ENCODE measurements at regions not wholly inside any gene's neighbourhood (a gene's known extent, or its start where the extent isn't known, plus 50 kb on each side); places are given as distances from the start of the nearest gene placed in this dataset.

DNA sequence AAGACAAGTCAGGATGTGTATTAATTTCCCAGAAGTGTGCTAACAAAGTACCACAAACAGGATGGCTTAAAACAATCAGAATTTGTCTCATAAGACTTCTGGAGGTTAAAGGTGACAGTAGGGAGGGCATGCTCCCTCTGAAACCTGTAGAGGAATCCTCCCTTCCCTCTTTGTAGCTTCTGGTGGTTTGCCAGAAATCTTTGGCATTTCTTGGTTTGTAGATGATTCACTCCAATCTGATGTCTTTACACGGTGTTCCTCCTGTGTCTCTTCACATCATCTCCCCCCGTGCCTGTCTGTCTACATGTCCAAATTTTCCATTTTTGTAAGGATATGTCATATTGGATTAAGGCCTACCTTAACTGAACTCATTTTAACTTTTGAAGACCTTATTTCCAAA lies 471.5 kb downstream of the ZNF608 start:
- H3K9me3 ChIP-seq (ENCODE audit: control extremely low read depth in 1 of 3, control insufficient read depth in 2 of 3, insufficient read depth in 1 of 3, low read length in 2 of 3): no peaks in the 10 kb centered on the region
- Mint-ChIP-seq H3K9me3 (ENCODE audit: insufficient read depth) (no peaks in the 10 kb centered on the region), H3K27ac (no peak overlapping the region), H3K27me3 (no peaks in the 10 kb centered on the region), H3K4me3 (no peak overlapping the region), H3K4me1 (no peaks in the 10 kb centered on the region)
- CTCF ChIA-PET: no interaction called here
- no CpG with 5 or more reads among the region's 2 CpGs for WGBS (ENCODE audit: insufficient coverage)
- H3K4me2 ChIP-seq (replicated peaks; ENCODE audit: low read depth, low read length, poor library complexity, severe bottlenecking): no peak overlapping the region
- H3K4me3 ChIP-seq (ENCODE audit: control extremely low read depth in 1 of 5, extremely low read depth in 1 of 5, insufficient read depth in 1 of 5, low read depth in 2 of 5, low read length in 4 of 5): no peak overlapping the region
- no peaks in the 10 kb centered on the region for H4K20me1 ChIP-seq (ENCODE audit: control insufficient read depth, insufficient read depth, low read length, poor library complexity, severe bottlenecking)
- no peaks in the 10 kb centered on the region for H3K4me1 ChIP-seq (ENCODE audit: control insufficient read depth in 2 of 2, insufficient read depth in 2 of 2, low read length in 2 of 2)
- no peak overlapping the region for H3K27ac ChIP-seq (ENCODE audit: low read length in 2 of 2)
- ATAC-seq (ENCODE audit: low read depth) (no peak), DNase-seq (no peak)
- H3K79me2 ChIP-seq (ENCODE audit: control insufficient read depth, insufficient read depth, low read length): no peaks in the 10 kb centered on the region
- POLR2A ChIA-PET: no interaction called here
- no peaks in the 10 kb centered on the region for H3K36me3 ChIP-seq (replicated peaks in 1 of 2; ENCODE audit: control extremely low read depth in 1 of 2, control insufficient read depth in 1 of 2, extremely low read depth in 1 of 2, insufficient read depth in 2 of 2, low read length in 1 of 2)
- H3K27me3 ChIP-seq (replicated peaks in 1 of 4; ENCODE audit: control extremely low read depth in 1 of 4, control insufficient read depth in 3 of 4, insufficient read depth in 4 of 4, low read length in 3 of 4): no peaks in the 10 kb centered on the region
- intact Hi-C loops (cut with micrococcal nuclease): no loop called here
- H3K9ac ChIP-seq (ENCODE audit: low read length): no peak overlapping the region
- no peak overlapping the region for H2AFZ ChIP-seq (ENCODE audit: insufficient read depth, low read depth, low read length, poor library complexity, severe bottlenecking)
- TF ChIP-seq, protein P1, sequence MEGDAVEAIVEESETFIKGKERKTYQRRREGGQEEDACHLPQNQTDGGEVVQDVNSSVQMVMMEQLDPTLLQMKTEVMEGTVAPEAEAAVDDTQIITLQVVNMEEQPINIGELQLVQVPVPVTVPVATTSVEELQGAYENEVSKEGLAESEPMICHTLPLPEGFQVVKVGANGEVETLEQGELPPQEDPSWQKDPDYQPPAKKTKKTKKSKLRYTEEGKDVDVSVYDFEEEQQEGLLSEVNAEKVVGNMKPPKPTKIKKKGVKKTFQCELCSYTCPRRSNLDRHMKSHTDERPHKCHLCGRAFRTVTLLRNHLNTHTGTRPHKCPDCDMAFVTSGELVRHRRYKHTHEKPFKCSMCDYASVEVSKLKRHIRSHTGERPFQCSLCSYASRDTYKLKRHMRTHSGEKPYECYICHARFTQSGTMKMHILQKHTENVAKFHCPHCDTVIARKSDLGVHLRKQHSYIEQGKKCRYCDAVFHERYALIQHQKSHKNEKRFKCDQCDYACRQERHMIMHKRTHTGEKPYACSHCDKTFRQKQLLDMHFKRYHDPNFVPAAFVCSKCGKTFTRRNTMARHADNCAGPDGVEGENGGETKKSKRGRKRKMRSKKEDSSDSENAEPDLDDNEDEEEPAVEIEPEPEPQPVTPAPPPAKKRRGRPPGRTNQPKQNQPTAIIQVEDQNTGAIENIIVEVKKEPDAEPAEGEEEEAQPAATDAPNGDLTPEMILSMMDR (IDR thresholded peaks at IDR 0.05): no peak
- no peak for TF ChIP-seq EZH2 (IDR thresholded peaks at IDR 0.05; ENCODE audit: borderline replicate concordance, insufficient read depth, low read depth, low read length, poor library complexity, severe bottlenecking)

DNA sequence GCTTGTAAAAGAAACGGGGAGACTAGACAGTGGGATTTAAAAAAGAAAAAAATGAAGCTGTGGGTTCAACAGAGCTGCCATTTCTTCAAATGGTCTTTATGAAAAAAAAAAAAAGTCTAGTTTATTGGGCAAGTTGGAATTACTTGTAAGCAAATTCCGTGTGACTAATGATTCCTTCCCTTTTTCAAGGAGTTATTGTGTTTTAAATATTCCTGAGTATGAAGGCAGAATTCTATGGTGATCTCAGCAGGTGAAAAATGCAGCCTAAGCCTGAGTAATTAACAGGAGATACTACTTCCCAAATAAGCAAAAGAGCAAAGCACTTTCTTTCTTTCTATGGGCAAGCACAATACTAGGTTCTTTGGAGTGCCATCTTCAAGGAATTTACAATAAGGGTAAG lies 481.9 kb downstream of the ZNF608 start:
- H3K4me3 ChIP-seq (ENCODE audit: control extremely low read depth in 1 of 5, extremely low read depth in 1 of 5, insufficient read depth in 1 of 5, low read depth in 2 of 5, low read length in 4 of 5): no peak overlapping the region
- 43% methylated on average over 1 of the region's 2 CpGs for WGBS (ENCODE audit: insufficient coverage)
- H3K27ac Mint-ChIP-seq: no peak overlapping the region
- TF ChIP-seq, protein P1 (IDR thresholded peaks at IDR 0.05): no peak
- H3K4me2 ChIP-seq (replicated peaks; ENCODE audit: low read depth, low read length, poor library complexity, severe bottlenecking): no peak overlapping the region
- ChIA-PET POLR2A (no interaction called here), CTCF (no interaction called here)
- H3K79me2 ChIP-seq (ENCODE audit: control insufficient read depth, insufficient read depth, low read length): no peaks in the 10 kb centered on the region
- H2AFZ ChIP-seq (ENCODE audit: insufficient read depth, low read depth, low read length, poor library complexity, severe bottlenecking): no peak overlapping the region
- H3K9me3 ChIP-seq (ENCODE audit: control extremely low read depth in 1 of 3, control insufficient read depth in 2 of 3, insufficient read depth in 1 of 3, low read length in 2 of 3): no peaks in the 10 kb centered on the region
- no peaks in the 10 kb centered on the region for H3K9me3 Mint-ChIP-seq (ENCODE audit: insufficient read depth)
- H3K27ac ChIP-seq (ENCODE audit: low read length in 2 of 2): no peak overlapping the region
- no peaks in the 10 kb centered on the region for H3K4me1 Mint-ChIP-seq
- H3K27me3 Mint-ChIP-seq: no peaks in the 10 kb centered on the region
- H3K36me3 ChIP-seq (replicated peaks in 1 of 2; ENCODE audit: control extremely low read depth in 1 of 2, control insufficient read depth in 1 of 2, extremely low read depth in 1 of 2, insufficient read depth in 2 of 2, low read length in 1 of 2): no peaks in the 10 kb centered on the region
- H3K4me3 Mint-ChIP-seq: no peak overlapping the region
- no peak for ATAC-seq (ENCODE audit: low read depth)
- H3K9ac ChIP-seq (ENCODE audit: low read length): no peak overlapping the region
- DNase-seq: no peak
- H3K4me1 ChIP-seq (ENCODE audit: control insufficient read depth in 2 of 2, insufficient read depth in 2 of 2, low read length in 2 of 2): no peaks in the 10 kb centered on the region
- H4K20me1 ChIP-seq (ENCODE audit: control insufficient read depth, insufficient read depth, low read length, poor library complexity, severe bottlenecking): no peaks in the 10 kb centered on the region
- intact Hi-C loops (cut with micrococcal nuclease): no loop called here
- no peaks in the 10 kb centered on the region for H3K27me3 ChIP-seq (replicated peaks in 1 of 4; ENCODE audit: control extremely low read depth in 1 of 4, control insufficient read depth in 3 of 4, insufficient read depth in 4 of 4, low read length in 3 of 4)
